Gastrocnemius medialis (tissue), 4 donors: ENCODE measurements at regions not wholly inside any gene's neighbourhood (a gene's known extent, or its start where the extent isn't known, plus 50 kb on each side); places are given as distances from the start of the nearest gene placed in this dataset.

ENCODE experiments used
- ATAC-seq, 2 donors: fragments of 150-250 bp; one replicate each; pipeline ENCODE4 v1.9.1; 2016
- DNase-seq, 2 donors: peaks; one replicate each; pipeline ENCODE4 v3.0.0-alpha.2; 2019
- H3K27ac ChIP-seq, 4 donors: fragments of 200-600 bp; sonication (generic); 1 replicate in 1 of 4; 2 replicates in 3 of 4; pipeline ENCODE4 v1.5.1; 2016 to 2018; ENCODE audit warnings: mild to moderate bottlenecking in 2 of 4, moderate library complexity in 1 of 4
- H3K27me3 ChIP-seq, 3 donors: fragments of 200-600 bp; sonication (generic) in 2 of 3; 1 replicate in 1 of 3; 2 replicates in 2 of 3; pipeline versions ENCODE4 v1.5.1 to v1.6.0; 2016 to 2019; ENCODE audit warnings: mild to moderate bottlenecking in 1 of 3, moderate library complexity in 1 of 3
- H3K36me3 ChIP-seq, 2 donors: fragments of 200-600 bp; sonication (generic) in 1 of 2; one replicate each; pipeline ENCODE4 v1.5.1; 2017 to 2018
- H3K4me1 ChIP-seq, 2 donors: fragments of 200-600 bp; sonication (generic) in 1 of 2; one replicate each; pipeline ENCODE4 v1.5.1; 2016 to 2017; ENCODE audit warnings: mild to moderate bottlenecking in 2 of 2
- H3K4me3 ChIP-seq, 4 donors: fragments of 200-600 bp; sonication (generic) in 3 of 4; 1 replicate in 1 of 4; 2 replicates in 3 of 4; pipeline ENCODE4 v1.5.1; 2016 to 2019; ENCODE audit warnings: mild to moderate bottlenecking in 2 of 4
- H3K9me3 ChIP-seq, 3 donors: fragments of 200-600 bp; sonication (generic) in 2 of 3; 1 replicate in 1 of 3; 2 replicates in 2 of 3; pipeline ENCODE4 v1.5.1; 2016 to 2019
- POLR2A ChIP-seq, 2 donors: fragments of 450-650 bp; IDR thresholded peaks; one replicate each; pipeline ENCODE4 v1.6.1; 2017; ENCODE audit warnings: antibody characterized with exemption in 2 of 2, mild to moderate bottlenecking in 2 of 2, moderate library complexity in 2 of 2
- in situ Hi-C, 4 donors: fragments of 200-750 bp; cut with MboI; loops; one replicate each; pipeline versions ENCODE4 v1.15.0 to v1.8.0; 2017; ENCODE audit warnings: low sequenced_read_pairs in 4 of 4
- intact Hi-C: fragments of 100-400 bp; cut with DNase I; formaldehyde crosslinking; loops from one replicate; pipeline ENCODE4 v1.15.1; 2023; ENCODE audit warnings: low total_unique reads
- TF ChIP-seq, protein P1 (sequence below), 5 experiments: fragments of 450-650 bp in 3 of 5; fragments of 200-600 bp in 2 of 5; sonication (generic) in 2 of 5; IDR thresholded peaks in 4 of 5; conservative IDR thresholded peaks in 1 of 5; 1 replicate in 4 of 5; 2 replicates in 1 of 5; pipeline ENCODE4 v1.5.1; 2016 to 2019; ENCODE audit warnings: antibody characterized with exemption in 5 of 5, mild to moderate bottlenecking in 3 of 5, moderate library complexity in 3 of 5

DNA sequence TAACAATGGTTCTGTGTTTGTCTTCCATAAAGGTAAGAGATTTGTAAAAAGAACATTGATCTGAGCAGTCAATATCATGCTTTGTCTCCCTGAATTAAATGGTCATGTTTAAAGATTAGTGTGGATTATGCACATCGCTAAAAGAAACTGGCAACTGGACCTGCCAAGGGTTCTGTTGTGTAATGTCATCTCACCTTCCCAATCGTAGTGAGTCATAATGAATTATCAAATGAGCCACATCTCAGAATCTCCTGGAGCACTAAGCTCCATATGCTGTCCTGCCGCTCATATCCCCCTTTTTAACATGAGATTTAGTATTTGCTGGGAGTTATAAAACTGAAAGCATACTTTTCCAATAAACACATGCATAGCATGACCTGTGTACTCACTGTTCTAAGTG is 187.0 kb upstream of the OPRM1 start:
- DNase-seq, result no peak
- no peak overlapping the region for H3K27ac ChIP-seq
- H3K36me3 ChIP-seq, result no peaks in the 10 kb centered on the region
- no peak for ATAC-seq
- H3K4me3 ChIP-seq, result no peak overlapping the region
- no peaks in the 10 kb centered on the region for H3K4me1 ChIP-seq
- H3K27me3 ChIP-seq, result no peaks in the 10 kb centered on the region
- TF ChIP-seq POLR2A (IDR thresholded peaks at IDR 0.05), result no peak
- TF ChIP-seq, protein P1, sequence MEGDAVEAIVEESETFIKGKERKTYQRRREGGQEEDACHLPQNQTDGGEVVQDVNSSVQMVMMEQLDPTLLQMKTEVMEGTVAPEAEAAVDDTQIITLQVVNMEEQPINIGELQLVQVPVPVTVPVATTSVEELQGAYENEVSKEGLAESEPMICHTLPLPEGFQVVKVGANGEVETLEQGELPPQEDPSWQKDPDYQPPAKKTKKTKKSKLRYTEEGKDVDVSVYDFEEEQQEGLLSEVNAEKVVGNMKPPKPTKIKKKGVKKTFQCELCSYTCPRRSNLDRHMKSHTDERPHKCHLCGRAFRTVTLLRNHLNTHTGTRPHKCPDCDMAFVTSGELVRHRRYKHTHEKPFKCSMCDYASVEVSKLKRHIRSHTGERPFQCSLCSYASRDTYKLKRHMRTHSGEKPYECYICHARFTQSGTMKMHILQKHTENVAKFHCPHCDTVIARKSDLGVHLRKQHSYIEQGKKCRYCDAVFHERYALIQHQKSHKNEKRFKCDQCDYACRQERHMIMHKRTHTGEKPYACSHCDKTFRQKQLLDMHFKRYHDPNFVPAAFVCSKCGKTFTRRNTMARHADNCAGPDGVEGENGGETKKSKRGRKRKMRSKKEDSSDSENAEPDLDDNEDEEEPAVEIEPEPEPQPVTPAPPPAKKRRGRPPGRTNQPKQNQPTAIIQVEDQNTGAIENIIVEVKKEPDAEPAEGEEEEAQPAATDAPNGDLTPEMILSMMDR (IDR thresholded peaks at IDR 0.05 in 4 of 5, conservative IDR thresholded peaks at IDR 0.05 in 1 of 5), result no peak
- no peaks in the 10 kb centered on the region for H3K9me3 ChIP-seq
- in situ Hi-C loops, result no loop called here
- intact Hi-C loops, result no loop called here

DNA sequence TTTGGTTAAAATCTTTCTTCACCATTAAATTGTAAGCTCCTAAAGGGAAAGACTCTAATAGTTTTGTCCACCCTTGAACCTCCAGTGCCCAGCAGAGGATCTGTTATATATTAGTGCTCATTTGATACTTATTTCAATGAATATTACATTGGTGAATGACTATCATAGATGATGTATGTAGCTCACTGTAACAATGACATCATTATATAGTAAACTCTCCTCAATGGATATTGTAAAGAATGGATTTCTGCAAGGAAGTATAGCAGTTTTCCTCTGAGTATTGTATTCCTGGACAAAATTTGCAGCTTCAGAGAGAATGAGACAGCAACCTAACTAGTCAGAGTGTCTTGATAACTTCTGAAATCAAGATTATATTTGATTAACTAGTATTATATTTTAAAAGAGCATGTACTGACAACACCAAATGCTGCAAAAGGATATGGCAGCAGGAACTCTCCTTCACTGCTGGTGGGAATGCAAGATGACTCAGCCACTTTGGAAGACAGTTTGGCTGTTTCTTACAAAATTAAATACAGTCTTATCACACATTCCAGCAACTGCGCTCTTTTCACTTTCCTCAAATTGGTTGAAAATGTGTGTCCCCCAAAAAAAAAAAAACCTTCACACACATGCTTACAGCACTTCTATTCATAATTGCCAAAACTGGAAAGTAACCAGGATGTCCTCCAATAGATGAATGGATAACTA is 189.8 kb upstream of the OPRM1 start:
- H3K9me3 ChIP-seq, result no peaks in the 10 kb centered on the region
- H3K27me3 ChIP-seq, result no peaks in the 10 kb centered on the region
- DNase-seq (no peak), ATAC-seq (no peak)
- no peak overlapping the region for H3K4me3 ChIP-seq
- in situ Hi-C loops, result no loop called here
- intact Hi-C loops, result no loop called here
- no peaks in the 10 kb centered on the region for H3K36me3 ChIP-seq
- H3K27ac ChIP-seq, result no peak overlapping the region
- H3K4me1 ChIP-seq, result no peaks in the 10 kb centered on the region
- TF ChIP-seq POLR2A (IDR thresholded peaks at IDR 0.05), result no peak
- TF ChIP-seq, protein P1 (IDR thresholded peaks at IDR 0.05 in 4 of 5, conservative IDR thresholded peaks at IDR 0.05 in 1 of 5), result no peak

DNA sequence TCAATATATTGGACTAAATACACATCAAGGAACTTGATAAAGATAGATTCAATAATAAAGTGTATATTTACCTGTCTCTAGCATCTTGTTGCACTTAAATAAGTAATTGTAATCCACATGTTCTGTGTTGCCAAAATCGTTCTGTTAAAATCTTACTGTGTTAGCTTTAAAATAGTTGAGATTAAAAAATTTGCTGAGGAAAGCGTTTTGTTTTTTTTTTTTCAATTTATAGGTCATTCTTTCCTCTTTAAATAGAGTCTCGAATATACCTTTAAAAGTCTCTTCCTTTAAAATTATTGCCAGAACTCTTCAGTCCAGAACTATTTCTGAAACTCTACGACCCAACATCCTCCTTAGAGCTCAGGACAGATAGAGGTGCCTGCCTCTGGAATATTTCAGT is 195.6 kb upstream of the OPRM1 start:
- DNase-seq, result no peak
- in situ Hi-C loops (no loop called here), intact Hi-C loops (no loop called here)

DNA sequence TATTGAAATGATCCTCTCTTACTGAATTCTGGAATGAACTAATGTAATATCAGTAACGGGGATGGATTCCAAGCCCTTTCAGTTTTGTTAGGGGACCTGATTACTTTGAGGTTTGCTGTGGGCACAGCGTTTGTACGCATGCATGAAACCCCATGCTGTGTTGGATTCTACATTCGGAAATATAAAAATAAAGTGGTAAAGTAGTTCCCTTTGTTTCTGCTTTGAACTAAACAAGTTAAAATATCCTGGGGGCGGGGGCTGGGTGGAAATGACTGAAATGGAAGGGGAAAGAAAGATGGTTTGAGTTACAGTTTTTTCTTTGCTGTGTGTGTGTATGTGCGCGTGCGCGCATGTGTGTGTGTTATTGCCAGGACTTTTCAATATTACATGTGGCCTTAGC is 196.5 kb upstream of the OPRM1 start:
- no peaks in the 10 kb centered on the region for H3K36me3 ChIP-seq
- ATAC-seq, result no peak
- no peak overlapping the region for H3K4me3 ChIP-seq
- DNase-seq, result no peak
- in situ Hi-C loops (no loop called here), intact Hi-C loops (no loop called here)
- no peak overlapping the region for H3K27ac ChIP-seq
- no peaks in the 10 kb centered on the region for H3K4me1 ChIP-seq
- TF ChIP-seq, protein P1 (IDR thresholded peaks at IDR 0.05 in 4 of 5, conservative IDR thresholded peaks at IDR 0.05 in 1 of 5), result no peak
- no peak for TF ChIP-seq POLR2A (IDR thresholded peaks at IDR 0.05)
- H3K27me3 ChIP-seq, result no peaks in the 10 kb centered on the region
- no peaks in the 10 kb centered on the region for H3K9me3 ChIP-seq

More for the DNA sequence above, 195.6 kb upstream of the OPRM1 start:
- H3K4me1 ChIP-seq, result no peaks in the 10 kb centered on the region
- H3K27me3 ChIP-seq, result no peaks in the 10 kb centered on the region
- no peak for TF ChIP-seq POLR2A (IDR thresholded peaks at IDR 0.05)
- TF ChIP-seq, protein P1 (IDR thresholded peaks at IDR 0.05 in 4 of 5, conservative IDR thresholded peaks at IDR 0.05 in 1 of 5), result no peak
- no peak overlapping the region for H3K4me3 ChIP-seq
- H3K36me3 ChIP-seq, result no peaks in the 10 kb centered on the region
- no peak for ATAC-seq
- no peak overlapping the region for H3K27ac ChIP-seq
- no peaks in the 10 kb centered on the region for H3K9me3 ChIP-seq
